SU-DHL-6 (cell line): ENCODE measurements at regions not wholly inside any gene's neighbourhood (a gene's known extent, or its start where the extent isn't known, plus 50 kb on each side); places are given as distances from the start of the nearest gene placed in this dataset.

Experiments
- CTCF ChIP-seq: fragments of 200-600 bp; sonication (generic); IDR thresholded peaks from one replicate; pipeline ENCODE4 v1.5.1; 2017; ENCODE audit warnings: antibody characterized with exemption, mild to moderate bottlenecking, low read length, moderate library complexity; ENCODE audit not compliant: insufficient read depth, poor library complexity, severe bottlenecking
- EZH2phosphoT487 ChIP-seq: fragments of 200-600 bp; sonication (generic), shearing (Covaris generic); conservative IDR thresholded peaks from 2 replicates; pipeline ENCODE4 v1.6.1; 2018; ENCODE audit warnings: mild to moderate bottlenecking, antibody characterized with exemption, low read length, moderate library complexity, mixed read lengths

GRCh38 chr5:116766470-116766947 is 191.9 kb upstream of the SEMA6A start:
- TF ChIP-seq CTCF (no peak), EZH2phosphoT487 (no peak)
